Upper lobe of left lung (tissue), 6 donors: ENCODE measurements at regions not wholly inside any gene's neighbourhood (a gene's known extent, or its start where the extent isn't known, plus 50 kb on each side); places are given as distances from the start of the nearest gene placed in this dataset.

Experiments used
- ATAC-seq, 2 donors: fragments of 200-7000 bp; cut with Tn5 transposase; one replicate each; pipeline ENCODE4 v1.9.1; 2022; ENCODE audit warnings: mild to moderate bottlenecking in 2 of 2, moderate library complexity in 2 of 2; ENCODE audit not compliant: low FRiP score in 2 of 2
- DNase-seq, 2 donors: peaks; one replicate each; pipeline ENCODE4 v3.0.0-alpha.2; 2019 to 2020
- H3K27ac ChIP-seq, 4 donors: fragments of 200-600 bp; sonication (generic); one replicate each; pipeline ENCODE4 v1.5.1; 2016 to 2019
- H3K27me3 ChIP-seq, 4 donors: fragments of 200-600 bp; sonication (generic); one replicate each; pipeline ENCODE4 v1.5.1; 2017 to 2019
- H3K36me3 ChIP-seq, 4 donors: fragments of 200-600 bp; sonication (generic); one replicate each; pipeline ENCODE4 v1.5.1; 2016 to 2019
- H3K4me1 ChIP-seq, 4 donors: fragments of 200-600 bp; sonication (generic); one replicate each; pipeline ENCODE4 v1.5.1; 2018 to 2019
- H3K4me3 ChIP-seq, 4 donors: fragments of 200-600 bp; sonication (generic); one replicate each; pipeline ENCODE4 v1.5.1; 2017 to 2019; ENCODE audit warnings: mild to moderate bottlenecking in 2 of 4, moderate library complexity in 1 of 4
- H3K9me3 ChIP-seq, 4 donors: fragments of 200-600 bp; sonication (generic); one replicate each; pipeline ENCODE4 v1.5.1; 2018 to 2019
- CTCF ChIP-seq, 6 experiments: fragments of 450-650 bp in 4 of 6; fragments of 200-600 bp in 2 of 6; sonication (generic) in 2 of 6; IDR thresholded peaks; one replicate each; pipeline ENCODE4 v1.5.1; 2016 to 2019; ENCODE audit warnings: antibody characterized with exemption in 6 of 6
- EP300 ChIP-seq, 4 donors: sonication (generic); formaldehyde crosslinking; IDR thresholded peaks; one replicate each; pipeline ENCODE4 v1.5.1; 2017; ENCODE audit warnings: antibody characterized with exemption in 4 of 4, control low read depth in 2 of 4
- POLR2A ChIP-seq, 4 donors: fragments of 450-650 bp; IDR thresholded peaks; one replicate each; pipeline ENCODE4 v1.5.1; 2016 to 2017; ENCODE audit warnings: antibody characterized with exemption in 4 of 4, mild to moderate bottlenecking in 2 of 4
- POLR2AphosphoS5 ChIP-seq, 2 donors: sonication (generic); formaldehyde crosslinking; IDR thresholded peaks; one replicate each; pipeline ENCODE4 v1.5.1; 2017; ENCODE audit warnings: antibody characterized with exemption in 2 of 2
- WGBS, 2 donors: methylation state at CpG; one replicate each; pipeline ENCODE4 v1.1.5; 2017 to 2018; 5-methylcytosine and 5-hydroxymethylcytosine counted together
- donor health status: DM: no; HTN: no; CAD: no; lungs with moderate emphysema.
- donor health status: DM: no; HTN: yes; CAD: no; lungs with severe emphysema.

- Histone ChIP-seq H3K27me3 (no peaks in the 10 kb centered on the region), H3K36me3 (no peaks in the 10 kb centered on the region), H3K4me1 (no peaks in the 10 kb centered on the region), H3K27ac (no peak overlapping the region), H3K9me3 (no peaks in the 10 kb centered on the region), H3K4me3 (no peak overlapping the region)
- DNase-seq (no peak), ATAC-seq (no peak)
- no peak for TF ChIP-seq POLR2AphosphoS5 (IDR thresholded peaks at IDR 0.05)
- no peak for TF ChIP-seq EP300 (IDR thresholded peaks at IDR 0.05)
- TF ChIP-seq CTCF (IDR thresholded peaks at IDR 0.05): no peak
- no peak for TF ChIP-seq POLR2A (IDR thresholded peaks at IDR 0.05)
- WGBS, 2 donors: 77 to 80% methylated on average over 6 of the region's 6 CpGs
Observed at GRCh38 chr18:71951001-71951400, 593.1 kb downstream of the CBLN2 start.

DNA sequence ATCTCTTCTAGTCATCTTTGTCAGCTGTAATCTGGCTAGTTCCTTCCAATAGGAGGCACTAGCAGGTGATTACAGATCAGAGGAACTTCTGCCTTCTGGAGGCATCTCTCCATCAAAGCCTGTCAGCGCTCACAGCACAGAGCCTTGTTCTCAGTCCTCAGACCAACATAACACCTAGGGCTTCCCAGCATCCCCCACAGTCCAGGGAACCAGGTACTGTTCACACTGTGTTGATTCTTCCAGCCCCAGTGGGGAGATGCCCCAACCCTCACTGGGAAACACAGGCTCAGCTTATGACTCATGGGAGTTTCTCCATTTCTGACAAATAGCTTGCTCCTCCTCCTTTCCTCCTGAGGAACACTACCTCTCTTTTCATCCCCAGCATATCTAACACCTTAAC, 601.7 kb downstream of the CBLN2 start:
- WGBS, 2 donors: 38 to 50% methylated on average over 1 of the region's 1 CpG
- H3K36me3 ChIP-seq: no peaks in the 10 kb centered on the region
- no peak overlapping the region for H3K4me3 ChIP-seq
- H3K4me1 ChIP-seq: no peaks in the 10 kb centered on the region
- no peak for DNase-seq
- no peaks in the 10 kb centered on the region for H3K27me3 ChIP-seq
- ATAC-seq: no peak
- H3K9me3 ChIP-seq: no peaks in the 10 kb centered on the region
- no peak overlapping the region for H3K27ac ChIP-seq
- TF ChIP-seq EP300 (IDR thresholded peaks at IDR 0.05) (no peak), CTCF (IDR thresholded peaks at IDR 0.05) (no peak), POLR2A (IDR thresholded peaks at IDR 0.05) (no peak)

DNA sequence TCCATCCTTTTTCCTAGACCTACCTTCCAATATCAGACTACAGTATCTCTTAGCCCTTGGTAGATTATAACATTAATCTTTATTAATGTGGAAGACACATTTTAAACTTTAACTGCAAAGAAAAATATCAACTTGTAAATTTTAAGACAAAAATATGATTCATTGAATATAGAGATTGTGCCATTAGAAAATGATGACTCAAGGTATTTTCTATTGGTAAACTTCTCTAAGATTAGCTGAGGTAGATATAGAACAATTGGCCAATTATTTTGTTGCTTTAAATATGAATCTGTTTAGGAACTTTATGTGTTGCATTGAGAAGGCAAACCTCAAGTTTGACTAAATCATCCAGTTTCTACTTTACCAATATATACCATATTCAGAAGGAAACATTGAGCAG, 604.7 kb downstream of the CBLN2 start:
- no peak for ATAC-seq
- no peaks in the 10 kb centered on the region for H3K36me3 ChIP-seq
- no peak overlapping the region for H3K4me3 ChIP-seq
- DNase-seq: no peak
- TF ChIP-seq CTCF (IDR thresholded peaks at IDR 0.05) (no peak), POLR2A (IDR thresholded peaks at IDR 0.05) (no peak), EP300 (IDR thresholded peaks at IDR 0.05) (no peak), POLR2AphosphoS5 (IDR thresholded peaks at IDR 0.05) (no peak)
- no peaks in the 10 kb centered on the region for H3K4me1 ChIP-seq
- H3K27me3 ChIP-seq: no peaks in the 10 kb centered on the region
- H3K9me3 ChIP-seq: no peaks in the 10 kb centered on the region
- no peak overlapping the region for H3K27ac ChIP-seq

GRCh38 chr18:71936744-71937143, 607.4 kb downstream of the CBLN2 start:
- DNase-seq: no peak
- no peak for ATAC-seq
- no peaks in the 10 kb centered on the region for H3K4me1 ChIP-seq
- TF ChIP-seq EP300 (IDR thresholded peaks at IDR 0.05) (no peak), POLR2A (IDR thresholded peaks at IDR 0.05) (no peak), POLR2AphosphoS5 (IDR thresholded peaks at IDR 0.05) (no peak), CTCF (IDR thresholded peaks at IDR 0.05) (no peak)
- H3K27me3 ChIP-seq: no peaks in the 10 kb centered on the region
- no peaks in the 10 kb centered on the region for H3K36me3 ChIP-seq
- H3K27ac ChIP-seq: no peak overlapping the region
- 69 to 72% methylated on average over 2 of the region's 2 CpGs for WGBS, 2 donors
- H3K9me3 ChIP-seq: no peaks in the 10 kb centered on the region
- no peak overlapping the region for H3K4me3 ChIP-seq

DNA sequence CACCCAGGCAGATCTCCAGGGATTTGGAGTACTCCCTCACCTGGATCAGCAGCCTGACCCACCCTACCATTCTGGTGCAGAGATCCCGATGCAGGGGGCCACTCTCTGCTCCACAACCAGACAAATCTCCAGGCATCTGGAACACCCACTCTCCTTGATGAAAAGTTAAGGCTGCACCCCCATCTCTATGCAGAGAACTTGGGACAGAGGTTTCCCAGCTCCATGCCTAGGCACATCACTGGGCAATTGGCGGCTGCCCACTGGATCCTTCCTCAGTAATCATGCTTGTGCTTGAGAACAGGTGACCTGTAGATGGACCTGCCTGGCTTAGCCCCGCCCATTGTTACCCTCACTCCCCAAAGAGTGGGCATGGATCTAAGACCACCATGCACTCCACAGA, 624.9 kb downstream of the CBLN2 start:
- Histone ChIP-seq H3K27me3 (no peaks in the 10 kb centered on the region), H3K4me1 (no peaks in the 10 kb centered on the region), H3K27ac (no peak overlapping the region), H3K9me3 (peaks cover 0 to 6% (median 2%) of the 10 kb centered on the region in 4 donors), H3K4me3 (no peak overlapping the region), H3K36me3 (no peaks in the 10 kb centered on the region)
- WGBS, 2 donors: 70 to 85% methylated on average over 2 to 3 of the region's 3 CpGs
- TF ChIP-seq POLR2A (IDR thresholded peaks at IDR 0.05) (no peak), CTCF (IDR thresholded peaks at IDR 0.05) (no peak)
- no peak for DNase-seq
- no peak for ATAC-seq
